ENCODE measurements at regions not wholly inside any gene's neighbourhood (a gene's known extent, or its start where the extent isn't known, plus 50 kb on each side); places are given as distances from the start of the nearest gene placed in this dataset.

GRCh38 chr13:73268306-73268705 lies 209.5 kb downstream of the KLF5 start:
- no peak for DNase-seq

GRCh38 chr13:73266640-73267180 lies 207.9 kb downstream of the KLF5 start:
- no peak for DNase-seq

GRCh38 chr13:73262862-73263627 lies 204.2 kb downstream of the KLF5 start:
- no peak for DNase-seq

GRCh38 chr13:73261739-73262216 lies 203.0 kb downstream of the KLF5 start:
- no peak for DNase-seq

- DNase-seq: no peak
Observed at GRCh38 chr13:73259061-73260017, 200.5 kb downstream of the KLF5 start.

GRCh38 chr13:73258406-73258805 lies 199.6 kb downstream of the KLF5 start:
- DNase-seq: no peak

- no peak for DNase-seq
Observed at GRCh38 chr13:73254827-73255226, 196.0 kb downstream of the KLF5 start.

- DNase-seq: no peak
Observed at GRCh38 chr13:73251626-73252265, 192.9 kb downstream of the KLF5 start.

GRCh38 chr13:73250061-73250460 lies 191.3 kb downstream of the KLF5 start:
- DNase-seq: no peak

GRCh38 chr13:73248711-73249580 lies 190.1 kb downstream of the KLF5 start:
- DNase-seq: no peak

- DNase-seq: no peak
Observed at GRCh38 chr13:73248154-73248553, 189.3 kb downstream of the KLF5 start.

- DNase-seq: no peak
Observed at GRCh38 chr13:73245246-73245645, 186.4 kb downstream of the KLF5 start.

GRCh38 chr13:73244467-73244866 lies 185.7 kb downstream of the KLF5 start:
- DNase-seq: no peak

- no peak for DNase-seq
Observed at GRCh38 chr13:73242515-73243015, 183.8 kb downstream of the KLF5 start.

- DNase-seq: no peak
Observed at GRCh38 chr13:73240193-73240592, 181.4 kb downstream of the KLF5 start.

- no peak for DNase-seq
Observed at GRCh38 chr13:73235385-73235784, 176.6 kb downstream of the KLF5 start.

- no peak for DNase-seq
Observed at GRCh38 chr13:73231471-73231870, 172.7 kb downstream of the KLF5 start.

GRCh38 chr13:73230716-73231115 lies 171.9 kb downstream of the KLF5 start:
- no peak for DNase-seq

- peak; percentile 13 for DNase-seq
Observed at GRCh38 chr13:73228546-73228945, 169.7 kb downstream of the KLF5 start.

- DNase-seq: no peak
Observed at GRCh38 chr13:73225990-73226389, 167.2 kb downstream of the KLF5 start.

- no peak for DNase-seq
Observed at GRCh38 chr13:73224703-73225102, 165.9 kb downstream of the KLF5 start.

- peak; percentile 30 for DNase-seq
Observed at GRCh38 chr13:73223372-73223781, 164.6 kb downstream of the KLF5 start.
